GM23338 (cell line): ENCODE measurements at regions not wholly inside any gene's neighbourhood (a gene's known extent, or its start where the extent isn't known, plus 50 kb on each side); places are given as distances from the start of the nearest gene placed in this dataset.

ENCODE experiments used
- ATAC-seq: fragments of 200-7000 bp; cut with Tn5 transposase; 3 replicates; pipeline ENCODE4 v1.9.1; 2020
- DNase-seq: peaks from one replicate; pipeline ENCODE4 v3.0.0-alpha.2; 2015; ENCODE audit warnings: low spot score
- H2AFZ ChIP-seq: fragments of 200-600 bp; sonication (generic); 2 replicates; pipeline ENCODE4 v1.8.0; 2016; ENCODE audit warnings: antibody characterized with exemption, mild to moderate bottlenecking, moderate library complexity
- H3F3A ChIP-seq: fragments of 200-600 bp; sonication (generic); replicated peaks from 2 replicates; pipeline ENCODE4 v1.8.0; 2017; ENCODE audit warnings: antibody characterized with exemption, mixed run types, low read depth
- H3K27ac ChIP-seq: fragments of 200-600 bp; sonication (generic); 2 replicates; pipeline ENCODE4 v1.6.1; 2016; ENCODE audit warnings: low read depth
- H3K27me3 ChIP-seq: fragments of 200-600 bp; sonication (generic); 2 replicates; pipeline ENCODE4 v1.8.0; 2016; ENCODE audit warnings: mild to moderate bottlenecking, mixed run types, moderate library complexity; ENCODE audit not compliant: insufficient read depth
- H3K36me3 ChIP-seq: fragments of 200-600 bp; sonication (generic); 2 replicates; pipeline ENCODE4 v1.8.0; 2016; ENCODE audit warnings: mild to moderate bottlenecking; ENCODE audit not compliant: insufficient read depth
- H3K4me1 ChIP-seq: fragments of 200-600 bp; sonication (generic); 2 replicates; pipeline ENCODE4 v1.8.0; 2016; ENCODE audit warnings: mild to moderate bottlenecking, moderate library complexity; ENCODE audit not compliant: insufficient read depth
- H3K4me2 ChIP-seq: fragments of 200-600 bp; sonication (generic); 2 replicates; pipeline ENCODE4 v1.7.1; 2017; ENCODE audit warnings: mixed run types
- H3K4me3 ChIP-seq: fragments of 200-600 bp; sonication (generic); 2 replicates; pipeline ENCODE4 v1.6.1; 2016; ENCODE audit warnings: mixed run types
- H3K79me2 ChIP-seq: fragments of 200-600 bp; sonication (generic); replicated peaks from 2 replicates; pipeline ENCODE4 v1.8.0; 2017; ENCODE audit warnings: mild to moderate bottlenecking; ENCODE audit not compliant: insufficient read depth
- H3K9me2 ChIP-seq: fragments of 200-600 bp; sonication (generic); 2 replicates; pipeline ENCODE4 v1.8.0; 2017; ENCODE audit not compliant: insufficient read depth
- H4K20me1 ChIP-seq: fragments of 200-600 bp; sonication (generic); replicated peaks from 2 replicates; pipeline ENCODE4 v1.8.0; 2017; ENCODE audit warnings: mild to moderate bottlenecking; ENCODE audit not compliant: insufficient read depth
- H3K27ac Mint-ChIP-seq: 2 replicates; pipeline ENCODE4 v1.8.0; 2020; ENCODE audit warnings: inconsistent platforms, mild to moderate bottlenecking, moderate library complexity, mixed read lengths
- H3K27me3 Mint-ChIP-seq: 3 replicates; pipeline ENCODE4 v1.8.0; 2022; ENCODE audit warnings: low read depth, mild to moderate bottlenecking, moderate library complexity, mixed read lengths, inconsistent platforms; ENCODE audit not compliant: insufficient read depth, poor library complexity
- H3K36me3 Mint-ChIP-seq: 3 replicates; pipeline ENCODE4 v1.8.0; 2021; ENCODE audit warnings: low read depth, mild to moderate bottlenecking, inconsistent platforms, moderate library complexity, mixed read lengths
- H3K4me1 Mint-ChIP-seq: 3 replicates; pipeline ENCODE4 v1.8.0; 2020; ENCODE audit warnings: mild to moderate bottlenecking, inconsistent platforms, mixed read lengths
- H3K4me3 Mint-ChIP-seq: 3 replicates; pipeline ENCODE4 v1.8.0; 2021; ENCODE audit warnings: moderate library complexity, mild to moderate bottlenecking, inconsistent platforms, mixed read lengths
- H3K9me3 Mint-ChIP-seq: 3 replicates; pipeline ENCODE4 v1.8.0; 2020; ENCODE audit warnings: moderate library complexity, mild to moderate bottlenecking, inconsistent platforms, mixed read lengths
- CREB1 ChIP-seq: fragments of 250-450 bp; sonication (Bioruptor Pico); IDR thresholded peaks from 2 replicates; pipeline ENCODE4 v1.5.0; 2020; ENCODE audit warnings: low read depth, mild to moderate bottlenecking, moderate library complexity
- ETS1 ChIP-seq: IDR thresholded peaks from 2 replicates; pipeline ENCODE4 v1.6.1; 2016; ENCODE audit warnings: antibody characterized with exemption
- EZH2 ChIP-seq: fragments of 200-600 bp; sonication (generic); IDR thresholded peaks from one replicate; pipeline ENCODE4 v1.8.0; 2017; ENCODE audit warnings: antibody characterized with exemption, mild to moderate bottlenecking, low read depth; ENCODE audit not compliant: unreplicated experiment
- EZH2phosphoT487 ChIP-seq: fragments of 200-600 bp; sonication (generic); IDR thresholded peaks from one replicate; pipeline ENCODE4 v1.8.1; 2018; ENCODE audit warnings: antibody characterized with exemption; ENCODE audit not compliant: unreplicated experiment
- JUNB ChIP-seq: IDR thresholded peaks from one replicate; pipeline ENCODE4 v1.6.1; 2016; ENCODE audit warnings: antibody characterized with exemption; ENCODE audit not compliant: unreplicated experiment
- NANOG ChIP-seq: IDR thresholded peaks from 2 replicates; pipeline ENCODE4 v1.6.1; 2016; ENCODE audit warnings: antibody characterized with exemption, borderline replicate concordance
- POLR2AphosphoS5 ChIP-seq: IDR thresholded peaks from 2 replicates; pipeline ENCODE4 v1.6.1; 2016; ENCODE audit warnings: antibody characterized with exemption, low read depth
- REST ChIP-seq: IDR thresholded peaks from one replicate; pipeline ENCODE4 v1.6.1; 2018; ENCODE audit warnings: antibody characterized with exemption; ENCODE audit not compliant: unreplicated experiment
- STAT1 ChIP-seq: IDR thresholded peaks from one replicate; pipeline ENCODE4 v1.6.1; 2016; ENCODE audit warnings: antibody characterized with exemption; ENCODE audit not compliant: unreplicated experiment
- ZNF114 ChIP-seq: fragments of 250-450 bp; sonication (Bioruptor Pico); IDR thresholded peaks from 2 replicates; pipeline ENCODE4 v1.5.0; 2020; ENCODE audit warnings: mild to moderate bottlenecking, moderate library complexity
- ZNF331 ChIP-seq: fragments of 250-450 bp; sonication (Bioruptor Pico); IDR thresholded peaks from 2 replicates; pipeline ENCODE4 v1.5.0; 2020; ENCODE audit warnings: low read depth, mild to moderate bottlenecking, moderate library complexity
- ZNF462 ChIP-seq: fragments of 250-450 bp; sonication (Bioruptor Pico); IDR thresholded peaks from 2 replicates; pipeline ENCODE4 v1.5.0; 2020; ENCODE audit warnings: mild to moderate bottlenecking, moderate library complexity
- TF ChIP-seq, protein P1 (sequence below), 2 experiments: fragments of 200-600 bp in 1 of 2; sonication (generic) in 1 of 2; conservative IDR thresholded peaks; 2 replicates each; pipeline versions ENCODE4 v1.5.1 to v1.6.1; 2016 to 2017; ENCODE audit warnings: antibody characterized with exemption in 2 of 2, low read depth in 2 of 2, mild to moderate bottlenecking in 2 of 2, moderate library complexity in 1 of 2

DNA sequence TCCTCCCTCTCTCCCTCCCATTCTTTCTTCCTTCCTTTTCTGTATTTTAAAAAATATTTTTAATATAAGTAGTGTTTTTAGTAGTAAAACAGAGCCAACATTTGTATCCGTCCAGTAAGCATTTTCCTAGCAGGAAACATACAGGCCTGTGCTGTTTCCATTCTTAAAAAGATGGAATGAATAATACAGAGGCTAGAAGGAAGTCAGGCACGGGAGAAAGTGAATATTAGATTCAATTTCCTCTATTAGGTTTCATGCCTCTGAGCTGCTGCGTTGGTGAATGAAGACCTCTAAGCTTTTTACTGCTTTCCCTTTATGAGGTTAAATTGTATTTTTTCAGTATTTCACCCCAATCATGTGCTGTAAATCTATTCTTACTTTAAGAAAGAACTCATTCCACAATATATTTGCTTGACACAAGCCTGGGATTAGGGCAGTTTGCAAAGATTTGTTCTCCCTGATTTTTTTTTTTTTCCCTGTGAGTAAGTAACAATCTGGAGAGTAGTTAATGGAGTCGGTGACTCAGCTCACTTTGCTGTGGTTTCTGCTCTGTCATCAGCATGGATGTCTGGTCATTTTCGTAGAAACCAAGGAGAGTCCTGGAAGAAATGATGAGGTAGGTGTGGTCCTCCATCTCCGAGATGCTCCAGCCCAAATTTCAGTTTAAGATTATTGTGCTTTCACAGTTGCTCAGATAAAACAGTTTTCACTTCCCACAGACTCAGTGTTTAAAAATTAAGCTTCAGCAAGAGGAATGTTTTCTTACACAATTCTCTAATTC is 76.1 kb upstream of the PITRM1 start:
- TF ChIP-seq JUNB = no peak
- TF ChIP-seq, protein P1, sequence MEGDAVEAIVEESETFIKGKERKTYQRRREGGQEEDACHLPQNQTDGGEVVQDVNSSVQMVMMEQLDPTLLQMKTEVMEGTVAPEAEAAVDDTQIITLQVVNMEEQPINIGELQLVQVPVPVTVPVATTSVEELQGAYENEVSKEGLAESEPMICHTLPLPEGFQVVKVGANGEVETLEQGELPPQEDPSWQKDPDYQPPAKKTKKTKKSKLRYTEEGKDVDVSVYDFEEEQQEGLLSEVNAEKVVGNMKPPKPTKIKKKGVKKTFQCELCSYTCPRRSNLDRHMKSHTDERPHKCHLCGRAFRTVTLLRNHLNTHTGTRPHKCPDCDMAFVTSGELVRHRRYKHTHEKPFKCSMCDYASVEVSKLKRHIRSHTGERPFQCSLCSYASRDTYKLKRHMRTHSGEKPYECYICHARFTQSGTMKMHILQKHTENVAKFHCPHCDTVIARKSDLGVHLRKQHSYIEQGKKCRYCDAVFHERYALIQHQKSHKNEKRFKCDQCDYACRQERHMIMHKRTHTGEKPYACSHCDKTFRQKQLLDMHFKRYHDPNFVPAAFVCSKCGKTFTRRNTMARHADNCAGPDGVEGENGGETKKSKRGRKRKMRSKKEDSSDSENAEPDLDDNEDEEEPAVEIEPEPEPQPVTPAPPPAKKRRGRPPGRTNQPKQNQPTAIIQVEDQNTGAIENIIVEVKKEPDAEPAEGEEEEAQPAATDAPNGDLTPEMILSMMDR (conservative IDR thresholded peaks at IDR 0.05; ENCODE audit: low read depth in 2 of 2) = no peak
- no peak for TF ChIP-seq ZNF462 (CRISPR knock-in tag)
- TF ChIP-seq ETS1 = no peak
- no peak for TF ChIP-seq EZH2
- TF ChIP-seq STAT1 = no peak
- no peak for TF ChIP-seq ZNF331 (CRISPR knock-in tag)
- no peak for TF ChIP-seq NANOG
- TF ChIP-seq EZH2phosphoT487 = no peak
- no peak for TF ChIP-seq CREB1 (CRISPR knock-in tag)
- TF ChIP-seq REST = no peak
- no peak for TF ChIP-seq ZNF114 (CRISPR knock-in tag)
- TF ChIP-seq POLR2AphosphoS5 = no peak
- no peak overlapping the region for H3K27ac ChIP-seq
- no peak overlapping the region for H3K4me3 ChIP-seq
- peaks cover 7% of the 10 kb centered on the region; the same call in 1 of the 2 replicates for H3K4me1 ChIP-seq
- H3K36me3 Mint-ChIP-seq = no peaks in the 10 kb centered on the region
- peak overlapping the region; percentile 97 for H3K27ac Mint-ChIP-seq
- H3K4me2 ChIP-seq = no peak overlapping the region
- no peaks in the 10 kb centered on the region for H3F3A ChIP-seq
- no peak for DNase-seq
- H3K9me3 Mint-ChIP-seq = no peaks in the 10 kb centered on the region
- no peaks in the 10 kb centered on the region for H4K20me1 ChIP-seq
- H3K27me3 Mint-ChIP-seq = peaks cover 4% of the 10 kb centered on the region
- H3K27me3 ChIP-seq = no peaks in the 10 kb centered on the region
- H3K36me3 ChIP-seq = no peaks in the 10 kb centered on the region
- ATAC-seq = no peak
- no peak overlapping the region for H3K4me3 Mint-ChIP-seq
- no peaks in the 10 kb centered on the region for H3K9me2 ChIP-seq
- peaks cover 12% of the 10 kb centered on the region for H3K4me1 Mint-ChIP-seq
- peak overlapping the region; percentile 84 for H2AFZ ChIP-seq
- H3K79me2 ChIP-seq = no peaks in the 10 kb centered on the region
